H9 (cell line): ENCODE measurements at regions not wholly inside any gene's neighbourhood (a gene's known extent, or its start where the extent isn't known, plus 50 kb on each side); places are given as distances from the start of the nearest gene placed in this dataset.

Experiments used
- DNase-seq: peaks from one replicate; pipeline ENCODE4 v3.0.0-alpha.2; 2017
- H2AFZ ChIP-seq: one replicate; pipeline ENCODE4 v1.6.1; 2013; ENCODE audit warnings: mild to moderate bottlenecking, low read length, control low read depth, moderate library complexity
- H2AK5ac ChIP-seq: 2 replicates; pipeline ENCODE4 v1.6.1; 2013; ENCODE audit warnings: low read length, control low read depth, mixed read lengths; ENCODE audit not compliant: insufficient read length
- H2BK120ac ChIP-seq: one replicate; pipeline ENCODE4 v1.6.1; 2013; ENCODE audit warnings: low read depth, mild to moderate bottlenecking, low read length, control low read depth, inconsistent platforms; ENCODE audit not compliant: poor library complexity, severe bottlenecking
- H2BK12ac ChIP-seq: 2 replicates; pipeline ENCODE4 v1.6.1; 2013; ENCODE audit warnings: low read length, control low read depth, mixed read lengths, low read depth; ENCODE audit not compliant: insufficient read length
- H2BK15ac ChIP-seq: 2 replicates; pipeline ENCODE4 v1.6.1; 2013; ENCODE audit warnings: low read depth, low read length, control low read depth
- H2BK20ac ChIP-seq: one replicate; pipeline ENCODE4 v1.6.1; 2013; ENCODE audit warnings: low read depth, mild to moderate bottlenecking, low read length, control low read depth, inconsistent platforms; ENCODE audit not compliant: poor library complexity, severe bottlenecking
- H2BK5ac ChIP-seq: 2 replicates; pipeline ENCODE4 v1.6.1; 2013; ENCODE audit warnings: low read length, control low read depth, mixed read lengths; ENCODE audit not compliant: insufficient read length
- H3K14ac ChIP-seq: 2 replicates; pipeline ENCODE4 v1.6.1; 2013; ENCODE audit warnings: low read length, control low read depth; ENCODE audit not compliant: insufficient read depth
- H3K18ac ChIP-seq: 2 replicates; pipeline ENCODE4 v1.6.1; 2013; ENCODE audit warnings: low read depth, mild to moderate bottlenecking, mixed read lengths, low read length, control low read depth; ENCODE audit not compliant: insufficient read length
- H3K23ac ChIP-seq: 2 replicates; pipeline ENCODE4 v1.6.1; 2013; ENCODE audit warnings: low read length, control low read depth, mixed read lengths, low read depth; ENCODE audit not compliant: insufficient read length
- H3K23me2 ChIP-seq: 2 replicates; pipeline ENCODE4 v1.6.1; 2013; ENCODE audit warnings: low read depth, mild to moderate bottlenecking, mixed read lengths, low read length, control low read depth; ENCODE audit not compliant: insufficient read length, poor library complexity, severe bottlenecking
- H3K27ac ChIP-seq: 2 replicates; pipeline ENCODE4 v1.5.1; 2013; ENCODE audit warnings: low read length, control low read depth, mixed read lengths, low read depth; ENCODE audit not compliant: insufficient read length
- H3K27me3 ChIP-seq: 2 replicates; pipeline ENCODE4 v1.6.1; 2013; ENCODE audit warnings: low read length, control low read depth, inconsistent platforms; ENCODE audit not compliant: insufficient read depth
- H3K4ac ChIP-seq: 2 replicates; pipeline ENCODE4 v1.6.1; 2013; ENCODE audit warnings: low read depth, mild to moderate bottlenecking, control low read depth, inconsistent platforms, low read length, moderate library complexity
- H3K4me1 ChIP-seq: 2 replicates; pipeline ENCODE4 v1.6.1; 2013; ENCODE audit warnings: low read length, control low read depth, inconsistent platforms; ENCODE audit not compliant: insufficient read depth
- H3K4me2 ChIP-seq: 2 replicates; pipeline ENCODE4 v1.6.1; 2013; ENCODE audit warnings: low read length, control low read depth, mixed read lengths; ENCODE audit not compliant: insufficient read length, insufficient read depth
- H3K56ac ChIP-seq: 2 replicates; pipeline ENCODE4 v1.6.1; 2013; ENCODE audit warnings: low read depth, mild to moderate bottlenecking, mixed read lengths, low read length, control low read depth; ENCODE audit not compliant: insufficient read length
- H3K79me1 ChIP-seq: 2 replicates; pipeline ENCODE4 v1.6.1; 2013; ENCODE audit warnings: low read depth, mild to moderate bottlenecking, moderate library complexity, low read length, control low read depth, inconsistent platforms; ENCODE audit not compliant: insufficient read depth, poor library complexity, severe bottlenecking
- H3K79me2 ChIP-seq: 2 replicates; pipeline ENCODE4 v1.6.1; 2013; ENCODE audit warnings: low read length, control low read depth, inconsistent platforms; ENCODE audit not compliant: insufficient read depth
- H3K9ac ChIP-seq: 2 replicates; pipeline ENCODE4 v1.6.1; 2013; ENCODE audit warnings: low read length, control low read depth, mixed read lengths; ENCODE audit not compliant: insufficient read length; ENCODE audit errors: extremely low read depth
- H3K9me3 ChIP-seq: one replicate; pipeline ENCODE4 v1.6.1; 2013; ENCODE audit warnings: low read depth, low read length, inconsistent platforms; ENCODE audit not compliant: control insufficient read depth
- H3T11ph ChIP-seq: one replicate; pipeline ENCODE4 v1.6.1; 2013; ENCODE audit warnings: mild to moderate bottlenecking, low read length, control low read depth, inconsistent platforms
- H4K20me1 ChIP-seq: one replicate; pipeline ENCODE4 v1.6.1; 2013; ENCODE audit not compliant: control insufficient read depth, insufficient read length, insufficient read depth
- H4K5ac ChIP-seq: 2 replicates; pipeline ENCODE4 v1.6.1; 2013; ENCODE audit warnings: low read depth, mild to moderate bottlenecking, mixed read lengths, low read length, control low read depth; ENCODE audit not compliant: insufficient read length
- H4K8ac ChIP-seq: replicated peaks from 2 replicates; pipeline ENCODE4 v1.6.1; 2013; ENCODE audit warnings: low read length, control low read depth, mixed read lengths, low read depth; ENCODE audit not compliant: insufficient read length
- H4K91ac ChIP-seq: 2 replicates; pipeline ENCODE4 v1.6.1; 2013; ENCODE audit warnings: low read depth, mild to moderate bottlenecking, moderate library complexity, mixed read lengths, low read length, control low read depth; ENCODE audit not compliant: insufficient read length
- H3K27ac Mint-ChIP-seq, 3 experiments: 2 replicates in 2 of 3; 3 replicates in 1 of 3; pipeline ENCODE4 v1.8.0; 2020 to 2021; ENCODE audit warnings: mixed read lengths in 3 of 3, mild to moderate bottlenecking in 1 of 3, moderate library complexity in 1 of 3
- H3K27me3 Mint-ChIP-seq: 2 replicates; pipeline ENCODE4 v1.8.0; 2021; ENCODE audit warnings: low read depth, mild to moderate bottlenecking, moderate library complexity, mixed read lengths
- H3K36me3 Mint-ChIP-seq, 3 experiments: 2 replicates in 2 of 3; 3 replicates in 1 of 3; pipeline ENCODE4 v1.8.0; 2020 to 2021; ENCODE audit warnings: low read depth in 3 of 3, mixed read lengths in 3 of 3; ENCODE audit not compliant: insufficient read depth in 1 of 3
- H3K4me1 Mint-ChIP-seq, 2 experiments: 2 replicates each; pipeline ENCODE4 v1.8.0; 2020; ENCODE audit warnings: mixed read lengths in 2 of 2
- H3K4me3 Mint-ChIP-seq, 2 experiments: 2 replicates in 1 of 2; 3 replicates in 1 of 2; pipeline ENCODE4 v1.8.0; 2020 to 2021; ENCODE audit warnings: mild to moderate bottlenecking in 2 of 2, mixed read lengths in 2 of 2, moderate library complexity in 1 of 2
- H3K9me3 Mint-ChIP-seq, 2 experiments: 2 replicates in 1 of 2; 3 replicates in 1 of 2; pipeline ENCODE4 v1.8.0; 2020; ENCODE audit warnings: mild to moderate bottlenecking in 2 of 2, mixed read lengths in 2 of 2, moderate library complexity in 1 of 2
- CTCF ChIP-seq: fragments of 200-600 bp; sonication (generic); conservative IDR thresholded peaks from 3 replicates; pipeline ENCODE4 v1.8.0; 2021; ENCODE audit warnings: antibody characterized with exemption, mild to moderate bottlenecking
- WGBS: extraction: QIAGEN DNeasy Blood & Tissue Kit; methylation state at CpG from one replicate; pipeline ENCODE4 v1.1.7; 2013; ENCODE audit warnings: missing lambda C conversion rate, low lambda C conversion rate, mixed read lengths; ENCODE audit not compliant: insufficient read length; ENCODE audit errors: extremely low coverage; 5-methylcytosine and 5-hydroxymethylcytosine counted together

- H3K27me3 ChIP-seq = no peaks in the 10 kb centered on the region
- no peak overlapping the region for H3K27ac ChIP-seq
- no peak overlapping the region for H3K56ac ChIP-seq
- no peak overlapping the region for H2BK120ac ChIP-seq
- H3K9me3 ChIP-seq = no peaks in the 10 kb centered on the region
- no peaks in the 10 kb centered on the region for H3K79me2 ChIP-seq
- H3K4me2 ChIP-seq = no peak overlapping the region
- no peak overlapping the region for H4K5ac ChIP-seq
- no peak overlapping the region for H3K9ac ChIP-seq
- H4K8ac ChIP-seq = no peak overlapping the region
- H2BK12ac ChIP-seq = no peak overlapping the region
- no peak overlapping the region for H3K14ac ChIP-seq
- no peak overlapping the region for H2BK20ac ChIP-seq
- no peak overlapping the region for H4K91ac ChIP-seq
- no peak for DNase-seq
- H3T11ph ChIP-seq = no peak overlapping the region
- Mint-ChIP-seq H3K27me3 (peaks cover 9% of the 10 kb centered on the region), H3K4me1 (peaks cover 3 to 13% of the 10 kb centered on the region in 2 experiments), H3K9me3 (peaks cover 0 to 1% of the 10 kb centered on the region in 2 experiments; a peak in 1 of 5 replicates), H3K36me3 (no peaks in the 10 kb centered on the region), H3K4me3 (no peak overlapping the region), H3K27ac (no peak overlapping the region; a peak in 1 of 7 replicates)
- H3K79me1 ChIP-seq = no peaks in the 10 kb centered on the region
- H2AK5ac ChIP-seq = no peak overlapping the region
- no peaks in the 10 kb centered on the region for H4K20me1 ChIP-seq
- no peak overlapping the region for H3K18ac ChIP-seq
- WGBS = no CpG with 5 or more reads among the region's 4 CpGs
- H2BK5ac ChIP-seq = no peak overlapping the region
- no peaks in the 10 kb centered on the region for H3K23me2 ChIP-seq
- no peak for TF ChIP-seq CTCF
- H2AFZ ChIP-seq = no peak overlapping the region
- H3K4ac ChIP-seq = no peak overlapping the region
- H3K23ac ChIP-seq = no peak overlapping the region
- H3K4me1 ChIP-seq = no peaks in the 10 kb centered on the region
- no peak overlapping the region for H2BK15ac ChIP-seq
Observed at GRCh38 chr9:134253606-134254205, 72.5 kb upstream of the RXRA start.
